HEK293 (cell line): ENCODE measurements at regions not wholly inside any gene's neighbourhood (a gene's known extent, or its start where the extent isn't known, plus 50 kb on each side); places are given as distances from the start of the nearest gene placed in this dataset.

ENCODE experiments used
- CTCF ChIA-PET: fragments of 350-600 bp; formaldehyde crosslinking; extraction: SDS; loops from one replicate; lab custom pipeline; 2021; ENCODE audit warnings: antibody characterized with exemption; lab: Yijun Ruan, JAX
- POLR2A ChIA-PET: fragments of 300-600 bp; formaldehyde crosslinking; extraction: SDS; loops from one replicate; lab custom pipeline; 2020; ENCODE audit warnings: antibody characterized with exemption, inconsistent platforms; lab: Yijun Ruan, JAX
- H3K27ac ChIP-seq: fragments of 200-500 bp; sonication (Bioruptor generic); 2 replicates; pipeline ENCODE4 v1.5.1; 2014; ENCODE audit warnings: low read depth, low read length, control low read depth, inconsistent platforms; ENCODE audit errors: extremely low read depth
- H3K36me3 ChIP-seq, 2 experiments: fragments of 200-500 bp in 1 of 2; sonication (Bioruptor generic) in 1 of 2; 1 replicate in 1 of 2; 2 replicates in 1 of 2; pipeline ENCODE4 v1.5.1; 2014 to 2017; ENCODE audit warnings: inconsistent platforms in 2 of 2, low read length in 2 of 2; ENCODE audit not compliant: control insufficient read depth in 2 of 2, insufficient read depth in 1 of 2
- H3K4me1 ChIP-seq: fragments of 200-500 bp; sonication (Bioruptor generic); 2 replicates; pipeline ENCODE4 v1.5.1; 2014; ENCODE audit warnings: mild to moderate bottlenecking, low read length, inconsistent platforms; ENCODE audit not compliant: control insufficient read depth, insufficient read depth
- H3K4me3 ChIP-seq: 2 replicates; pipeline ENCODE4 v1.5.1; 2011; ENCODE audit warnings: low read depth, mild to moderate bottlenecking, control low read depth, low read length, moderate library complexity
- H3K9me3 ChIP-seq: fragments of 200-500 bp; sonication (Bioruptor generic); 2 replicates; pipeline ENCODE4 v1.5.1; 2014; ENCODE audit warnings: low read depth, low read length, inconsistent platforms; ENCODE audit not compliant: control insufficient read depth, insufficient read depth
- HOXC10 ChIP-seq: sonication (generic); formaldehyde crosslinking; IDR thresholded peaks from 2 replicates; pipeline ENCODE4 v1.8.1; 2023; ENCODE audit warnings: mild to moderate bottlenecking, missing genetic modification reagents
- KLF16 ChIP-seq: fragments of 450-650 bp; formaldehyde crosslinking; IDR thresholded peaks from 2 replicates; pipeline ENCODE4 v1.5.1; 2017; ENCODE audit warnings: missing biosample characterization, missing genetic modification characterization
- SCRT2 ChIP-seq: fragments of 450-650 bp; formaldehyde crosslinking; IDR thresholded peaks from 2 replicates; pipeline ENCODE4 v1.5.1; 2016; ENCODE audit warnings: missing biosample characterization, missing genetic modification characterization
- ZBTB1 ChIP-seq: fragments of 450-650 bp; formaldehyde crosslinking; IDR thresholded peaks from 2 replicates; pipeline ENCODE4 v1.5.1; 2016; ENCODE audit warnings: missing biosample characterization, missing genetic modification characterization
- ZBTB6 ChIP-seq: fragments of 450-650 bp; formaldehyde crosslinking; IDR thresholded peaks from 2 replicates; pipeline ENCODE4 v1.5.1; 2017; ENCODE audit warnings: missing biosample characterization, missing genetic modification characterization
- ZFP37 ChIP-seq: fragments of 450-650 bp; formaldehyde crosslinking; IDR thresholded peaks from 2 replicates; pipeline ENCODE4 v1.5.1; 2016; ENCODE audit warnings: missing biosample characterization, missing genetic modification characterization
- ZNF114 ChIP-seq: fragments of 450-650 bp; formaldehyde crosslinking; IDR thresholded peaks from 2 replicates; pipeline ENCODE4 v1.5.0; 2017; ENCODE audit warnings: missing biosample characterization, missing genetic modification characterization
- ZNF140 ChIP-seq: fragments of 450-650 bp; formaldehyde crosslinking; IDR thresholded peaks from 2 replicates; pipeline ENCODE4 v1.5.1; 2016; ENCODE audit warnings: missing biosample characterization, missing genetic modification characterization
- ZNF155 ChIP-seq: fragments of 450-650 bp; formaldehyde crosslinking; IDR thresholded peaks from 2 replicates; pipeline ENCODE4 v1.5.1; 2016; ENCODE audit warnings: missing biosample characterization, missing genetic modification characterization
- ZNF169 ChIP-seq: fragments of 450-650 bp; formaldehyde crosslinking; IDR thresholded peaks from 2 replicates; pipeline ENCODE4 v1.5.1; 2016; ENCODE audit warnings: missing biosample characterization, missing genetic modification characterization
- ZNF202 ChIP-seq: fragments of 450-650 bp; formaldehyde crosslinking; IDR thresholded peaks from 2 replicates; pipeline ENCODE4 v1.5.1; 2016; ENCODE audit warnings: missing biosample characterization, missing genetic modification characterization, borderline replicate concordance
- ZNF221 ChIP-seq: fragments of 450-650 bp; formaldehyde crosslinking; IDR thresholded peaks from 2 replicates; pipeline ENCODE4 v1.5.1; 2017; ENCODE audit warnings: missing biosample characterization, missing genetic modification characterization, borderline replicate concordance
- ZNF292 ChIP-seq: fragments of 450-650 bp; formaldehyde crosslinking; IDR thresholded peaks from 2 replicates; pipeline ENCODE4 v1.5.1; 2016; ENCODE audit warnings: low read depth, missing biosample characterization, missing genetic modification characterization, borderline replicate concordance
- ZNF324 ChIP-seq: fragments of 450-650 bp; formaldehyde crosslinking; IDR thresholded peaks from 2 replicates; pipeline ENCODE4 v1.5.1; 2016; ENCODE audit warnings: missing biosample characterization, missing genetic modification characterization
- ZNF354C ChIP-seq: fragments of 450-650 bp; formaldehyde crosslinking; IDR thresholded peaks from 2 replicates; pipeline ENCODE4 v1.5.1; 2016; ENCODE audit warnings: missing biosample characterization, missing genetic modification characterization, low read depth, borderline replicate concordance
- ZNF366 ChIP-seq: fragments of 450-650 bp; formaldehyde crosslinking; conservative IDR thresholded peaks from 2 replicates; pipeline ENCODE4 v1.5.1; 2016; ENCODE audit warnings: missing biosample characterization, missing genetic modification characterization
- ZNF416 ChIP-seq: fragments of 450-650 bp; formaldehyde crosslinking; IDR thresholded peaks from 2 replicates; pipeline ENCODE4 v1.5.1; 2016; ENCODE audit warnings: missing biosample characterization, missing genetic modification characterization
- ZNF473 ChIP-seq: fragments of 450-650 bp; formaldehyde crosslinking; IDR thresholded peaks from 2 replicates; pipeline ENCODE4 v1.5.1; 2017; ENCODE audit warnings: missing biosample characterization, missing genetic modification characterization
- ZNF514 ChIP-seq: fragments of 450-650 bp; formaldehyde crosslinking; IDR thresholded peaks from 2 replicates; pipeline ENCODE4 v1.5.1; 2016; ENCODE audit warnings: missing biosample characterization, missing genetic modification characterization
- ZNF530 ChIP-seq: fragments of 450-650 bp; formaldehyde crosslinking; IDR thresholded peaks from 2 replicates; pipeline ENCODE4 v1.5.1; 2016; ENCODE audit warnings: low read depth, missing biosample characterization, missing genetic modification characterization
- ZNF544 ChIP-seq: fragments of 450-650 bp; formaldehyde crosslinking; IDR thresholded peaks from 2 replicates; pipeline ENCODE4 v1.5.0; 2017; ENCODE audit warnings: missing biosample characterization, missing genetic modification characterization
- ZNF555 ChIP-seq: fragments of 450-650 bp; formaldehyde crosslinking; conservative IDR thresholded peaks from 2 replicates; pipeline ENCODE4 v1.5.1; 2017; ENCODE audit warnings: missing biosample characterization, mild to moderate bottlenecking, missing genetic modification characterization, inconsistent platforms
- ZNF639 ChIP-seq: fragments of 450-650 bp; formaldehyde crosslinking; IDR thresholded peaks from 2 replicates; pipeline ENCODE4 v1.5.1; 2016; ENCODE audit warnings: missing biosample characterization, missing genetic modification characterization
- ZNF658 ChIP-seq: fragments of 450-650 bp; formaldehyde crosslinking; IDR thresholded peaks from 2 replicates; pipeline ENCODE4; 2016; ENCODE audit warnings: missing biosample characterization, missing genetic modification characterization
- ZNF664 ChIP-seq: fragments of 450-650 bp; formaldehyde crosslinking; IDR thresholded peaks from 2 replicates; pipeline ENCODE4 v1.5.1; 2016; ENCODE audit warnings: missing biosample characterization, missing genetic modification characterization
- ZNF792 ChIP-seq: fragments of 450-650 bp; formaldehyde crosslinking; IDR thresholded peaks from 2 replicates; pipeline ENCODE4 v1.5.1; 2016; ENCODE audit warnings: missing biosample characterization, missing genetic modification characterization
- TF ChIP-seq, protein P1 (sequence below): fragments of 450-650 bp; formaldehyde crosslinking; conservative IDR thresholded peaks from 2 replicates; pipeline ENCODE4 v1.5.1; 2016; ENCODE audit warnings: low read depth, missing biosample characterization, missing genetic modification characterization
- TF ChIP-seq, protein P2 (sequence below): fragments of 450-650 bp; formaldehyde crosslinking; IDR thresholded peaks from 2 replicates; pipeline ENCODE4 v1.5.1; 2016; ENCODE audit warnings: missing biosample characterization, missing genetic modification characterization
- TF ChIP-seq, protein P3 (sequence below): fragments of 450-650 bp; formaldehyde crosslinking; IDR thresholded peaks from 2 replicates; pipeline ENCODE4 v1.5.1; 2016; ENCODE audit warnings: missing biosample characterization, missing genetic modification characterization

GRCh38 chr13:111873676-111874178, 193.2 kb upstream of the SOX1 start:
- H3K27ac ChIP-seq: no peak overlapping the region
- no peaks in the 10 kb centered on the region for H3K36me3 ChIP-seq
- H3K9me3 ChIP-seq: no peaks in the 10 kb centered on the region
- POLR2A ChIA-PET: no interaction called here
- CTCF ChIA-PET: no interaction called here
- H3K4me1 ChIP-seq: no peaks in the 10 kb centered on the region
- no peak for TF ChIP-seq ZNF530 (tag by site-specific recombination)
- no peak for TF ChIP-seq HOXC10
- TF ChIP-seq, all 188 proteins: peak for 0
- H3K4me3 ChIP-seq: no peak overlapping the region

DNA sequence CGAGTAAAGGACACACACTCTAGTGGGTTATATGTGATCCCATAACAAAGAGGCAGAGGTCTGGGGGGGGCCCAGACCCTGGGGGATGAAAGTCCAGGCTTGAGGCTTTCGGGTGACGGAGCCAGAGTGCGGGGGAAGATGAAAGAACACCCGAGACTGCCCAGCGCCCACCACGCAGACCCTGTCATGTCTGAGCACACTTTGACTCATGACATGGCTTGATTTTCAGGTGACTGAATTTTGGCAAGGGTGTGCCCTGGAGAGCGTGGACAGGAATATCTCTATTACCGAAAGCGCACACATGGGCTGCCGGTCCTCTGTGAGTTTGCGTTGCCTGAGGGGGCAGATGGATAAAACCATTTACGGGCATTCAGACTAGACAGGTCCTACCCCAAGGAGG, 192.0 kb upstream of the SOX1 start:
- CTCF ChIA-PET: no interaction called here
- no peaks in the 10 kb centered on the region for H3K9me3 ChIP-seq
- POLR2A ChIA-PET: no interaction called here

GRCh38 chr13:111875915-111876314, 191.0 kb upstream of the SOX1 start:
- H3K4me3 ChIP-seq: no peak overlapping the region
- POLR2A ChIA-PET: no interaction called here
- H3K4me1 ChIP-seq: no peaks in the 10 kb centered on the region
- CTCF ChIA-PET: no interaction called here
- no peaks in the 10 kb centered on the region for H3K9me3 ChIP-seq
- TF ChIP-seq ZNF555 (no peak), ZNF514 (no peak), ZNF544 (no peak), ZBTB6 (tag by site-specific recombination) (no peak), ZNF114 (tag by site-specific recombination) (no peak), ZNF169 (tag by site-specific recombination) (no peak)
- TF ChIP-seq, protein P1, sequence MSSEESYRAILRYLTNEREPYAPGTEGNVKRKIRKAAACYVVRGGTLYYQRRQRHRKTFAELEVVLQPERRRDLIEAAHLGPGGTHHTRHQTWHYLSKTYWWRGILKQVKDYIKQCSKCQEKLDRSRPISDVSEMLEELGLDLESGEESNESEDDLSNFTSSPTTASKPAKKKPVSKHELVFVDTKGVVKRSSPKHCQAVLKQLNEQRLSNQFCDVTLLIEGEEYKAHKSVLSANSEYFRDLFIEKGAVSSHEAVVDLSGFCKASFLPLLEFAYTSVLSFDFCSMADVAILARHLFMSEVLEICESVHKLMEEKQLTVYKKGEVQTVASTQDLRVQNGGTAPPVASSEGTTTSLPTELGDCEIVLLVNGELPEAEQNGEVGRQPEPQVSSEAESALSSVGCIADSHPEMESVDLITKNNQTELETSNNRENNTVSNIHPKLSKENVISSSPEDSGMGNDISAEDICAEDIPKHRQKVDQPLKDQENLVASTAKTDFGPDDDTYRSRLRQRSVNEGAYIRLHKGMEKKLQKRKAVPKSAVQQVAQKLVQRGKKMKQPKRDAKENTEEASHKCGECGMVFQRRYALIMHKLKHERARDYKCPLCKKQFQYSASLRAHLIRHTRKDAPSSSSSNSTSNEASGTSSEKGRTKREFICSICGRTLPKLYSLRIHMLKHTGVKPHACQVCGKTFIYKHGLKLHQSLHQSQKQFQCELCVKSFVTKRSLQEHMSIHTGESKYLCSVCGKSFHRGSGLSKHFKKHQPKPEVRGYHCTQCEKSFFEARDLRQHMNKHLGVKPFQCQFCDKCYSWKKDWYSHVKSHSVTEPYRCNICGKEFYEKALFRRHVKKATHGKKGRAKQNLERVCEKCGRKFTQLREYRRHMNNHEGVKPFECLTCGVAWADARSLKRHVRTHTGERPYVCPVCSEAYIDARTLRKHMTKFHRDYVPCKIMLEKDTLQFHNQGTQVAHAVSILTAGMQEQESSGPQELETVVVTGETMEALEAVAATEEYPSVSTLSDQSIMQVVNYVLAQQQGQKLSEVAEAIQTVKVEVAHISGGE (tag by site-specific recombination): no peak
- TF ChIP-seq, all 188 proteins: peak for 0
- Histone ChIP-seq H3K27ac (no peak overlapping the region), H3K36me3 (no peaks in the 10 kb centered on the region)

More for the DNA sequence above, 192.0 kb upstream of the SOX1 start:
- Histone ChIP-seq H3K4me1 (no peaks in the 10 kb centered on the region), H3K36me3 (no peaks in the 10 kb centered on the region), H3K4me3 (no peak overlapping the region), H3K27ac (no peak overlapping the region)
- no peak for TF ChIP-seq ZNF658
- TF ChIP-seq ZNF354C (tag by site-specific recombination): no peak
- TF ChIP-seq ZNF221: no peak
- TF ChIP-seq ZNF792: no peak
- no peak for TF ChIP-seq ZNF202 (tag by site-specific recombination)
- no peak for TF ChIP-seq SCRT2 (tag by site-specific recombination)
- TF ChIP-seq ZNF473 (tag by site-specific recombination): no peak
- TF ChIP-seq ZNF140: no peak
- TF ChIP-seq ZNF639: no peak
- TF ChIP-seq KLF16 (tag by site-specific recombination): no peak
- no peak for TF ChIP-seq ZNF292 (tag by site-specific recombination)
- no peak for TF ChIP-seq ZNF664 (tag by site-specific recombination)
- TF ChIP-seq, protein P2, sequence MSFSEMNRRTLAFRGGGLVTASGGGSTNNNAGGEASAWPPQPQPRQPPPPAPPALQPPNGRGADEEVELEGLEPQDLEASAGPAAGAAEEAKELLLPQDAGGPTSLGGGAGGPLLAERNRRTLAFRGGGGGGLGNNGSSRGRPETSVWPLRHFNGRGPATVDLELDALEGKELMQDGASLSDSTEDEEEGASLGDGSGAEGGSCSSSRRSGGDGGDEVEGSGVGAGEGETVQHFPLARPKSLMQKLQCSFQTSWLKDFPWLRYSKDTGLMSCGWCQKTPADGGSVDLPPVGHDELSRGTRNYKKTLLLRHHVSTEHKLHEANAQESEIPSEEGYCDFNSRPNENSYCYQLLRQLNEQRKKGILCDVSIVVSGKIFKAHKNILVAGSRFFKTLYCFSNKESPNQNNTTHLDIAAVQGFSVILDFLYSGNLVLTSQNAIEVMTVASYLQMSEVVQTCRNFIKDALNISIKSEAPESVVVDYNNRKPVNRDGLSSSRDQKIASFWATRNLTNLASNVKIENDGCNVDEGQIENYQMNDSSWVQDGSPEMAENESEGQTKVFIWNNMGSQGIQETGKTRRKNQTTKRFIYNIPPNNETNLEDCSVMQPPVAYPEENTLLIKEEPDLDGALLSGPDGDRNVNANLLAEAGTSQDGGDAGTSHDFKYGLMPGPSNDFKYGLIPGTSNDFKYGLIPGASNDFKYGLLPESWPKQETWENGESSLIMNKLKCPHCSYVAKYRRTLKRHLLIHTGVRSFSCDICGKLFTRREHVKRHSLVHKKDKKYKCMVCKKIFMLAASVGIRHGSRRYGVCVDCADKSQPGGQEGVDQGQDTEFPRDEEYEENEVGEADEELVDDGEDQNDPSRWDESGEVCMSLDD: no peak
- TF ChIP-seq, protein P3, sequence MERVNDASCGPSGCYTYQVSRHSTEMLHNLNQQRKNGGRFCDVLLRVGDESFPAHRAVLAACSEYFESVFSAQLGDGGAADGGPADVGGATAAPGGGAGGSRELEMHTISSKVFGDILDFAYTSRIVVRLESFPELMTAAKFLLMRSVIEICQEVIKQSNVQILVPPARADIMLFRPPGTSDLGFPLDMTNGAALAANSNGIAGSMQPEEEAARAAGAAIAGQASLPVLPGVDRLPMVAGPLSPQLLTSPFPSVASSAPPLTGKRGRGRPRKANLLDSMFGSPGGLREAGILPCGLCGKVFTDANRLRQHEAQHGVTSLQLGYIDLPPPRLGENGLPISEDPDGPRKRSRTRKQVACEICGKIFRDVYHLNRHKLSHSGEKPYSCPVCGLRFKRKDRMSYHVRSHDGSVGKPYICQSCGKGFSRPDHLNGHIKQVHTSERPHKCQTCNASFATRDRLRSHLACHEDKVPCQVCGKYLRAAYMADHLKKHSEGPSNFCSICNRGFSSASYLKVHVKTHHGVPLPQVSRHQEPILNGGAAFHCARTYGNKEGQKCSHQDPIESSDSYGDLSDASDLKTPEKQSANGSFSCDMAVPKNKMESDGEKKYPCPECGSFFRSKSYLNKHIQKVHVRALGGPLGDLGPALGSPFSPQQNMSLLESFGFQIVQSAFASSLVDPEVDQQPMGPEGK (tag by site-specific recombination): no peak
- no peak for TF ChIP-seq ZNF155 (tag by site-specific recombination)
- TF ChIP-seq ZNF366 (tag by site-specific recombination): no peak
- no peak for TF ChIP-seq ZBTB1 (tag by site-specific recombination)
- no peak for TF ChIP-seq ZNF324
- no peak for TF ChIP-seq ZNF416 (tag by site-specific recombination)
- no peak for TF ChIP-seq ZFP37
